HepG2 (cell line): ENCODE measurements at regions not wholly inside any gene's neighbourhood (a gene's known extent, or its start where the extent isn't known, plus 50 kb on each side); places are given as distances from the start of the nearest gene placed in this dataset.

Source experiments
- ATAC-seq: fragments of 200-7000 bp; cut with Tn5 transposase; 3 replicates; pipeline ENCODE4 v1.9.1; 2020; ENCODE audit warnings: mild to moderate bottlenecking, moderate library complexity
- BruUV-seq: library from RNA; stranded (reverse); fragments of 400-500 nt; replicated peaks from 2 replicates; lab custom pipeline; 2021; lab: Mats Ljungman, UMichigan
- CTCF ChIA-PET: fragments of 300-600 bp; formaldehyde crosslinking; extraction: SDS; loops from one replicate; lab custom pipeline; 2021; ENCODE audit warnings: low total read pairs, inconsistent platforms, low intra/inter-chr PET ratio; lab: Yijun Ruan, JAX
- POLR2A ChIA-PET: fragments of 350-600 bp; sonication (Branson Sonifier 250); formaldehyde crosslinking; loops from one replicate; lab custom pipeline; 2020; ENCODE audit warnings: antibody characterized with exemption, inconsistent platforms; lab: Yijun Ruan, JAX
- DNase-seq: peaks from one replicate; pipeline ENCODE4 v3.0.0-alpha.2; 2015; ENCODE audit warnings: low spot score
- FAIRE-seq: peaks from 3 replicates; lab custom pipeline; 2011; peaks lifted over from hg19 to GRCh38; lab: Jason Lieb, UNC
- H2AFZ ChIP-seq: one replicate; pipeline ENCODE4 v1.6.1; 2011; ENCODE audit warnings: low read length, inconsistent platforms
- H3K27ac ChIP-seq: fragments of 300-600 bp; 3 replicates; pipeline ENCODE4 v1.8.0; 2011; ENCODE audit warnings: mixed run types, mild to moderate bottlenecking, mixed read lengths, low read length, inconsistent platforms; ENCODE audit not compliant: insufficient read depth; ENCODE audit errors: extremely low read length
- H3K27me3 ChIP-seq, 2 experiments: fragments of 200-600 bp in 1 of 2; 2 replicates in 1 of 2; 3 replicates in 1 of 2; pipeline versions ENCODE4 v1.6.0 to v1.8.0; 2011; ENCODE audit warnings: low read length in 2 of 2, mild to moderate bottlenecking in 2 of 2, moderate library complexity in 2 of 2, inconsistent platforms in 1 of 2; ENCODE audit not compliant: insufficient read depth in 2 of 2, control insufficient read depth in 1 of 2
- H3K36me3 ChIP-seq, 2 experiments: fragments of 200-600 bp in 1 of 2; replicated peaks in 1 of 2; 2 replicates in 1 of 2; 3 replicates in 1 of 2; pipeline versions ENCODE4 v1.5.1 to v1.8.0; 2011; ENCODE audit warnings: low read length in 2 of 2, inconsistent platforms in 1 of 2; ENCODE audit not compliant: insufficient read depth in 2 of 2, control insufficient read depth in 1 of 2
- H3K4me1 ChIP-seq: 2 replicates; pipeline ENCODE4 v1.5.1; 2012; ENCODE audit warnings: low read length, inconsistent platforms; ENCODE audit not compliant: insufficient read depth
- H3K4me2 ChIP-seq: 2 replicates; pipeline ENCODE4 v1.6.0; 2011; ENCODE audit warnings: low read depth, low read length, inconsistent platforms
- H3K4me3 ChIP-seq, 3 experiments: fragments of 200-600 bp in 1 of 3; sonication (generic), shearing (Covaris generic) in 1 of 3; replicated peaks in 1 of 3; 2 replicates each; pipeline ENCODE4 v1.5.1; 2011 to 2016; ENCODE audit warnings: low read length in 3 of 3, inconsistent platforms in 2 of 3, low read depth in 2 of 3, mild to moderate bottlenecking in 2 of 3, control low read depth in 1 of 3, mixed read lengths in 1 of 3; ENCODE audit not compliant: insufficient read depth in 1 of 3
- H3K79me2 ChIP-seq: one replicate; pipeline ENCODE4 v1.6.1; 2011; ENCODE audit warnings: low read length, inconsistent platforms; ENCODE audit not compliant: insufficient read depth
- H3K9ac ChIP-seq: 2 replicates; pipeline ENCODE4 v1.6.0; 2011; ENCODE audit warnings: mild to moderate bottlenecking, low read depth, low read length, inconsistent platforms; ENCODE audit not compliant: insufficient read depth
- H3K9me3 ChIP-seq: 2 replicates; pipeline ENCODE4 v1.5.1; 2012; ENCODE audit warnings: mild to moderate bottlenecking, low read length
- H4K20me1 ChIP-seq: 2 replicates; pipeline ENCODE4 v1.6.0; 2011; ENCODE audit warnings: inconsistent platforms, mild to moderate bottlenecking, low read length, moderate library complexity; ENCODE audit not compliant: insufficient read depth
- FOXK1 ChIP-seq: sonication (generic); formaldehyde crosslinking; IDR thresholded peaks from 2 replicates; pipeline ENCODE4 v1.4.0; 2020; ENCODE audit warnings: low read depth, missing genetic modification reagents, borderline replicate concordance
- GTF3A ChIP-seq: sonication (generic); formaldehyde crosslinking; conservative IDR thresholded peaks from 2 replicates; pipeline ENCODE4 v1.4.0; 2020; ENCODE audit warnings: mild to moderate bottlenecking, missing genetic modification reagents
- HOXA5 ChIP-seq: sonication (generic); formaldehyde crosslinking; IDR thresholded peaks from 2 replicates; pipeline ENCODE4 v1.4.0; 2020; ENCODE audit warnings: missing genetic modification reagents
- JUND ChIP-seq: sonication (generic); formaldehyde crosslinking; IDR thresholded peaks from 2 replicates; pipeline ENCODE4 v1.8.0; 2022; ENCODE audit warnings: mild to moderate bottlenecking, missing genetic modification reagents
- MED1 ChIP-seq: sonication (generic); formaldehyde crosslinking; IDR thresholded peaks from 2 replicates; pipeline ENCODE4 v1.4.0; 2020; ENCODE audit warnings: missing genetic modification reagents
- RBM22 ChIP-seq: fragments of 200-400 bp; formaldehyde crosslinking; optimal IDR thresholded peaks from 2 replicates; pipeline ENCODE3; 2017; ENCODE audit warnings: mild to moderate bottlenecking, low read length, moderate library complexity
- SRSF4 ChIP-seq: fragments of 200-400 bp; formaldehyde crosslinking; IDR thresholded peaks from one replicate; pipeline ENCODE4 v1.6.1; 2018; ENCODE audit warnings: mild to moderate bottlenecking, low read depth, low read length, moderate library complexity; ENCODE audit not compliant: poor library complexity, severe bottlenecking
- TMF1 ChIP-seq: sonication (generic); formaldehyde crosslinking; IDR thresholded peaks from 2 replicates; pipeline ENCODE4 v1.8.1; 2022; ENCODE audit warnings: low read depth, missing genetic modification reagents
- TRIM24 ChIP-seq: sonication (generic); formaldehyde crosslinking; IDR thresholded peaks from 2 replicates; pipeline ENCODE4 v1.8.0; 2022; ENCODE audit warnings: mild to moderate bottlenecking, missing genetic modification reagents
- ZNF205 ChIP-seq: IDR thresholded peaks from 2 replicates; pipeline ENCODE4 v1.6.1; 2018; ENCODE audit warnings: missing biosample characterization, missing genetic modification reagents
- ZNF329 ChIP-seq: sonication (generic); formaldehyde crosslinking; IDR thresholded peaks from 2 replicates; pipeline ENCODE4 v1.9.0; 2021; ENCODE audit warnings: low read depth, mild to moderate bottlenecking, missing genetic modification reagents
- ZNF598 ChIP-seq: sonication (generic); formaldehyde crosslinking; IDR thresholded peaks from 2 replicates; pipeline ENCODE4 v1.5.1; 2020; ENCODE audit warnings: mild to moderate bottlenecking, missing genetic modification reagents, borderline replicate concordance
- WGBS: methylation state at CpG from one replicate; pipeline ENCODE4 v1.1.6; 2017; ENCODE audit warnings: low lambda C conversion rate; 5-methylcytosine and 5-hydroxymethylcytosine counted together
- in situ Hi-C: cut with HindIII; loops from 2 replicates; pipeline ENCODE4 v1.10.0; 2017; ENCODE audit warnings: low pct_unique_long_range_greater_than_20kb; ENCODE audit not compliant: extremely low pct_ligation_motif_present
- intact Hi-C: fragments of 100-400 bp; cut with micrococcal nuclease; formaldehyde crosslinking; loops from one replicate; pipeline ENCODE4 v1.10.0; 2022; ENCODE audit not compliant: unreplicated experiment
- TF ChIP-seq, protein P1 (sequence below): sonication (generic); formaldehyde crosslinking; IDR thresholded peaks from 2 replicates; pipeline ENCODE4 v1.5.0; 2020; ENCODE audit warnings: missing genetic modification reagents
- TF ChIP-seq, protein P2 (sequence below): sonication (generic); formaldehyde crosslinking; IDR thresholded peaks from 2 replicates; pipeline ENCODE4 v1.5.1; 2020; ENCODE audit warnings: mild to moderate bottlenecking, missing genetic modification reagents, borderline replicate concordance
- TF ChIP-seq, protein P3 (sequence below): IDR thresholded peaks from 2 replicates; pipeline ENCODE4 v1.4.0; 2020; ENCODE audit warnings: mild to moderate bottlenecking, missing genetic modification reagents

DNA sequence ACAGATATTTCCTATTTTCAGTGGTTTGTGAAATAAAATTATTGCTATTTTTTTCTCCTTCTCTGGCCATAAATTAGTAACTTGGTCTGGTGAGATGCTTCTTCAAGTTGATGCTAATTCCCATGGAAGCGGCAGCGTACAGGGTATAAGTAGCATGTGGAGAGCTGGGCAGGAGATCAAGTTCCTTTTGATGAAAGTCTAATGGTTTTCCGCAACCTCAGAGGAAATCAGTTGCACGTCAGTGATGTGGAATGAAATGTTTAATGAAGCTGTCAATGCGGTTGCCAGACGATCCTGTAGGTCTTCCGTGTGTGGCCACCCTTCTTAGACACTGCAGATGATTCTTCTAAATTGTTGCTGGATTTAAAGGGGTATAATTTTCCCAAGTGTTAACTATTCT is 236.4 kb upstream of the GRM3 start (continued):
- TF ChIP-seq GTF3A (CRISPR knock-in tag) = no peak
- TF ChIP-seq, protein P1, sequence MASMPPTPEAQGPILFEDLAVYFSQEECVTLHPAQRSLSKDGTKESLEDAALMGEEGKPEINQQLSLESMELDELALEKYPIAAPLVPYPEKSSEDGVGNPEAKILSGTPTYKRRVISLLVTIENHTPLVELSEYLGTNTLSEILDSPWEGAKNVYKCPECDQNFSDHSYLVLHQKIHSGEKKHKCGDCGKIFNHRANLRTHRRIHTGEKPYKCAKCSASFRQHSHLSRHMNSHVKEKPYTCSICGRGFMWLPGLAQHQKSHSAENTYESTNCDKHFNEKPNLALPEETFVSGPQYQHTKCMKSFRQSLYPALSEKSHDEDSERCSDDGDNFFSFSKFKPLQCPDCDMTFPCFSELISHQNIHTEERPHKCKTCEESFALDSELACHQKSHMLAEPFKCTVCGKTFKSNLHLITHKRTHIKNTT = no peak
- no peak for TF ChIP-seq TRIM24 (CRISPR knock-in tag)
- no peak for TF ChIP-seq JUND (CRISPR knock-in tag)
- TF ChIP-seq, protein P2, sequence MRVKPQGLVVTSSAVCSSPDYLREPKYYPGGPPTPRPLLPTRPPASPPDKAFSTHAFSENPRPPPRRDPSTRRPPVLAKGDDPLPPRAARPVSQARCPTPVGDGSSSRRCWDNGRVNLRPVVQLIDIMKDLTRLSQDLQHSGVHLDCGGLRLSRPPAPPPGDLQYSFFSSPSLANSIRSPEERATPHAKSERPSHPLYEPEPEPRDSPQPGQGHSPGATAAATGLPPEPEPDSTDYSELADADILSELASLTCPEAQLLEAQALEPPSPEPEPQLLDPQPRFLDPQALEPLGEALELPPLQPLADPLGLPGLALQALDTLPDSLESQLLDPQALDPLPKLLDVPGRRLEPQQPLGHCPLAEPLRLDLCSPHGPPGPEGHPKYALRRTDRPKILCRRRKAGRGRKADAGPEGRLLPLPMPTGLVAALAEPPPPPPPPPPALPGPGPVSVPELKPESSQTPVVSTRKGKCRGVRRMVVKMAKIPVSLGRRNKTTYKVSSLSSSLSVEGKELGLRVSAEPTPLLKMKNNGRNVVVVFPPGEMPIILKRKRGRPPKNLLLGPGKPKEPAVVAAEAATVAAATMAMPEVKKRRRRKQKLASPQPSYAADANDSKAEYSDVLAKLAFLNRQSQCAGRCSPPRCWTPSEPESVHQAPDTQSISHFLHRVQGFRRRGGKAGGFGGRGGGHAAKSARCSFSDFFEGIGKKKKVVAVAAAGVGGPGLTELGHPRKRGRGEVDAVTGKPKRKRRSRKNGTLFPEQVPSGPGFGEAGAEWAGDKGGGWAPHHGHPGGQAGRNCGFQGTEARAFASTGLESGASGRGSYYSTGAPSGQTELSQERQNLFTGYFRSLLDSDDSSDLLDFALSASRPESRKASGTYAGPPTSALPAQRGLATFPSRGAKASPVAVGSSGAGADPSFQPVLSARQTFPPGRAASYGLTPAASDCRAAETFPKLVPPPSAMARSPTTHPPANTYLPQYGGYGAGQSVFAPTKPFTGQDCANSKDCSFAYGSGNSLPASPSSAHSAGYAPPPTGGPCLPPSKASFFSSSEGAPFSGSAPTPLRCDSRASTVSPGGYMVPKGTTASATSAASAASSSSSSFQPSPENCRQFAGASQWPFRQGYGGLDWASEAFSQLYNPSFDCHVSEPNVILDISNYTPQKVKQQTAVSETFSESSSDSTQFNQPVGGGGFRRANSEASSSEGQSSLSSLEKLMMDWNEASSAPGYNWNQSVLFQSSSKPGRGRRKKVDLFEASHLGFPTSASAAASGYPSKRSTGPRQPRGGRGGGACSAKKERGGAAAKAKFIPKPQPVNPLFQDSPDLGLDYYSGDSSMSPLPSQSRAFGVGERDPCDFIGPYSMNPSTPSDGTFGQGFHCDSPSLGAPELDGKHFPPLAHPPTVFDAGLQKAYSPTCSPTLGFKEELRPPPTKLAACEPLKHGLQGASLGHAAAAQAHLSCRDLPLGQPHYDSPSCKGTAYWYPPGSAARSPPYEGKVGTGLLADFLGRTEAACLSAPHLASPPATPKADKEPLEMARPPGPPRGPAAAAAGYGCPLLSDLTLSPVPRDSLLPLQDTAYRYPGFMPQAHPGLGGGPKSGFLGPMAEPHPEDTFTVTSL (CRISPR knock-in tag) = no peak
- no peak for TF ChIP-seq TMF1 (CRISPR knock-in tag)

DNA sequence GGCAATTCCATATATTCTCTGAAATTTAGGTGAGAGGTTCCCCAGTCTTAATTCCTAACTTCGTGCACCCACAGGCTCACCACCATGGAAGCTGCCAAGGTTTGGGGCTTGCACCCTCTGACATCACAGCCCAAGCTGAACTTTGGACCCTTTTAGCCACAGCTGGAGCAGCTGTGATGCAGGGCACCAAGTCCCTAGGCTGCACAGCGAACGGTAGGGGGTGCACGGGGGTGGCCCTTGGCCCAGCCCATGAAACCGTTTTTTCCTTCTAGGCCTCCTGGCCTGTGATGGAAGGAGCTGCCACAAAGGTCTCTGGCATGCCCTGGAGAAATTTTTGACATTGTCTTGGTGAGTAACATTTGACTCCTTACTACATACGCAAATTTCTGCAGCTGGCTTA is 251.9 kb upstream of the GRM3 start:
- ChIA-PET CTCF (no interaction called here), POLR2A (no interaction called here)
- Histone ChIP-seq H3K9me3 (peaks cover 8% of the 10 kb centered on the region), H3K4me2 (no peak overlapping the region), H3K4me1 (no peaks in the 10 kb centered on the region), H4K20me1 (no peaks in the 10 kb centered on the region), H3K9ac (no peak overlapping the region), H3K27me3 (no peaks in the 10 kb centered on the region), H3K4me3 (no peak overlapping the region), H2AFZ (no peak overlapping the region), H3K36me3 (no peaks in the 10 kb centered on the region), H3K79me2 (no peaks in the 10 kb centered on the region), H3K27ac (no peak overlapping the region)
- intact Hi-C loops = no loop called here
- FAIRE-seq (no peak), DNase-seq (no peak), ATAC-seq (no peak)
- BruUV-seq = no TSS peak
- in situ Hi-C loops = no loop called here
- WGBS = 3% methylated on average over 3 of the region's 6 CpGs
- no peak for TF ChIP-seq HOXA5 (CRISPR knock-in tag)
- no peak for TF ChIP-seq SRSF4
- no peak for TF ChIP-seq ZNF205
- TF ChIP-seq, protein P3, sequence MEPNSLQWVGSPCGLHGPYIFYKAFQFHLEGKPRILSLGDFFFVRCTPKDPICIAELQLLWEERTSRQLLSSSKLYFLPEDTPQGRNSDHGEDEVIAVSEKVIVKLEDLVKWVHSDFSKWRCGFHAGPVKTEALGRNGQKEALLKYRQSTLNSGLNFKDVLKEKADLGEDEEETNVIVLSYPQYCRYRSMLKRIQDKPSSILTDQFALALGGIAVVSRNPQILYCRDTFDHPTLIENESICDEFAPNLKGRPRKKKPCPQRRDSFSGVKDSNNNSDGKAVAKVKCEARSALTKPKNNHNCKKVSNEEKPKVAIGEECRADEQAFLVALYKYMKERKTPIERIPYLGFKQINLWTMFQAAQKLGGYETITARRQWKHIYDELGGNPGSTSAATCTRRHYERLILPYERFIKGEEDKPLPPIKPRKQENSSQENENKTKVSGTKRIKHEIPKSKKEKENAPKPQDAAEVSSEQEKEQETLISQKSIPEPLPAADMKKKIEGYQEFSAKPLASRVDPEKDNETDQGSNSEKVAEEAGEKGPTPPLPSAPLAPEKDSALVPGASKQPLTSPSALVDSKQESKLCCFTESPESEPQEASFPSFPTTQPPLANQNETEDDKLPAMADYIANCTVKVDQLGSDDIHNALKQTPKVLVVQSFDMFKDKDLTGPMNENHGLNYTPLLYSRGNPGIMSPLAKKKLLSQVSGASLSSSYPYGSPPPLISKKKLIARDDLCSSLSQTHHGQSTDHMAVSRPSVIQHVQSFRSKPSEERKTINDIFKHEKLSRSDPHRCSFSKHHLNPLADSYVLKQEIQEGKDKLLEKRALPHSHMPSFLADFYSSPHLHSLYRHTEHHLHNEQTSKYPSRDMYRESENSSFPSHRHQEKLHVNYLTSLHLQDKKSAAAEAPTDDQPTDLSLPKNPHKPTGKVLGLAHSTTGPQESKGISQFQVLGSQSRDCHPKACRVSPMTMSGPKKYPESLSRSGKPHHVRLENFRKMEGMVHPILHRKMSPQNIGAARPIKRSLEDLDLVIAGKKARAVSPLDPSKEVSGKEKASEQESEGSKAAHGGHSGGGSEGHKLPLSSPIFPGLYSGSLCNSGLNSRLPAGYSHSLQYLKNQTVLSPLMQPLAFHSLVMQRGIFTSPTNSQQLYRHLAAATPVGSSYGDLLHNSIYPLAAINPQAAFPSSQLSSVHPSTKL (CRISPR knock-in tag) = no peak
- no peak for TF ChIP-seq ZNF598 (CRISPR knock-in tag)
- no peak for TF ChIP-seq ZNF329 (CRISPR knock-in tag)
- no peak for TF ChIP-seq FOXK1 (CRISPR knock-in tag)
- TF ChIP-seq MED1 = no peak
- TF ChIP-seq RBM22 = no peak
